GM21360 (cell line): ENCODE measurements at regions not wholly inside any gene's neighbourhood (a gene's known extent, or its start where the extent isn't known, plus 50 kb on each side); places are given as distances from the start of the nearest gene placed in this dataset.
A peak's percentile ranks its signal among the peaks of the same experiment; 100 is the strongest.

Source experiments
- ATAC-seq: cut with Tn5 transposase; IDR thresholded peaks from one replicate; pipeline ENCODE4 v1.9.1; 2021; ENCODE audit warnings: mild to moderate bottlenecking, moderate library complexity; ENCODE audit not compliant: unreplicated experiment

GRCh38 chr9:99513441-99514112, 291.5 kb downstream of the SEC61B start:
- peak; percentile 64 for ATAC-seq

- no peak for ATAC-seq
Observed at GRCh38 chr9:99515093-99515492, 293.0 kb downstream of the SEC61B start.

- ATAC-seq: no peak
Observed at GRCh38 chr9:99515895-99516656, 294.0 kb downstream of the SEC61B start.

GRCh38 chr9:99516657-99517049, 294.6 kb downstream of the SEC61B start:
- ATAC-seq: no peak

- ATAC-seq: no peak
Observed at GRCh38 chr9:99523838-99524237, 297.8 kb upstream of the NR4A3 start.

- no peak for ATAC-seq
Observed at GRCh38 chr9:99531313-99531712, 290.4 kb upstream of the NR4A3 start.

GRCh38 chr9:99533421-99533820, 288.3 kb upstream of the NR4A3 start:
- no peak for ATAC-seq

GRCh38 chr9:99537996-99538395, 283.7 kb upstream of the NR4A3 start:
- ATAC-seq: no peak

- no peak for ATAC-seq
Observed at GRCh38 chr9:99544526-99544925, 277.2 kb upstream of the NR4A3 start.

- no peak for ATAC-seq
Observed at GRCh38 chr9:99549441-99549840, 272.2 kb upstream of the NR4A3 start.

GRCh38 chr9:99555792-99556191, 265.9 kb upstream of the NR4A3 start:
- no peak for ATAC-seq

GRCh38 chr9:99556998-99557397, 264.7 kb upstream of the NR4A3 start:
- ATAC-seq: no peak

- ATAC-seq: no peak
Observed at GRCh38 chr9:99557816-99558215, 263.9 kb upstream of the NR4A3 start.

GRCh38 chr9:99559776-99560175, 261.9 kb upstream of the NR4A3 start:
- no peak for ATAC-seq

GRCh38 chr9:99560561-99560960, 261.1 kb upstream of the NR4A3 start:
- no peak for ATAC-seq

- ATAC-seq: no peak
Observed at GRCh38 chr9:99561509-99561917, 260.2 kb upstream of the NR4A3 start.

GRCh38 chr9:99561961-99562565, 259.6 kb upstream of the NR4A3 start:
- no peak for ATAC-seq

- no peak for ATAC-seq
Observed at GRCh38 chr9:99563364-99563763, 258.3 kb upstream of the NR4A3 start.

GRCh38 chr9:99565203-99565602, 256.5 kb upstream of the NR4A3 start:
- ATAC-seq: no peak

GRCh38 chr9:99567436-99567835, 254.2 kb upstream of the NR4A3 start:
- ATAC-seq: no peak

- no peak for ATAC-seq
Observed at GRCh38 chr9:99569840-99570239, 251.8 kb upstream of the NR4A3 start.

GRCh38 chr9:99572567-99572966, 249.1 kb upstream of the NR4A3 start:
- ATAC-seq: no peak
